Kidney capillary endothelial cell (primary cell): ENCODE measurements at regions not wholly inside any gene's neighbourhood (a gene's known extent, or its start where the extent isn't known, plus 50 kb on each side); places are given as distances from the start of the nearest gene placed in this dataset.

Source experiments
- DNase-seq: peaks from one replicate; pipeline ENCODE4 v3.0.0-alpha.2; 2018; ENCODE audit warnings: low spot score

DNA sequence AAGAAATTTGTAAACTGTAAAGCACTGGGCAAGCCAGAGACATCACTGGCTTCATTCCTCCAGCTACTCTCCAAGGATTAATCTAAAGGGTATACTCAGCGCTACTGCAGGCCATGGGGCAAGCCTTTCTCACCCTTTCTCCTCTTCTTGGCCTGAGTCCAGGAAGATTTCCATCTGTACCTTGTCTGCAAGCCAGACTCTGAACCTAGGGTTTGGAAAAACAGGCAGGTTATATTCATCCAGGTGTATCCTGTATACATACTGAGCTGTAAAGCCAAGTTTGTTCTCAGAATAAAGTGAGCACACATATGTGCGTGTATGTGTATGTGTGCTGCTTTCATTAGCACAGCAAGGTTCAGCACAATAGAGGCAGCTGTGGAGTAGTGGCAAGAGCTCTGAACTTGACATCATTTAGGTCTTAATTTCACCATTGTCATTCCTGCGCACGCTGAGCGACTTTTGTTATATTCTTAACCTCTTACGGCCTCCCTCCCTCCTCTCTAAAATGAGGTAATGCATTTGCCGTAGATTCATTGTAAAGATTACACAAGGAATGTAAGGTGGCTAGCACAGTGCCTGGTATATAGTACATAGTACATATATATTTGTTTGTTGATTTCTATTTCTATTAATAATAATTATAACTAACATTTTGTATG, 128.1 kb upstream of the JUN start:
- no peak for DNase-seq

DNA sequence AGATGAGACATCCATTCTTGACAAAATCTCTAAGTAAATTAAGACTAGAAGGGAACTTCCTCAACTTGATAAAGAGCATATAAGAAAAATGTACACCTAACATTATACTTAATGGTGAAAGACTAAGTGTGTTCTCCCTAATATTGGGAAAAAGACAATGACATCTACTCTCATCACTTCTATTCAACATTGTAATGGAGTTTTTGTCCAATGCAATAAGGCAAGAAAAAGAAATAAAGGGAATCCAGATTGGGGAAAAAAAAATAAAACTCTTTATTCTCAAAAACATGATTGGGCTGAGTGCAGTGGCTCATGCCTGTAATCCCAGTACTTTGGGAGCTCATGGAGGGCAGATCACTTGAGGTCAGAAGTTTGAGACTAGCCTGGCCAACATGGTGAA, 131.1 kb upstream of the JUN start:
- DNase-seq = no peak

DNA sequence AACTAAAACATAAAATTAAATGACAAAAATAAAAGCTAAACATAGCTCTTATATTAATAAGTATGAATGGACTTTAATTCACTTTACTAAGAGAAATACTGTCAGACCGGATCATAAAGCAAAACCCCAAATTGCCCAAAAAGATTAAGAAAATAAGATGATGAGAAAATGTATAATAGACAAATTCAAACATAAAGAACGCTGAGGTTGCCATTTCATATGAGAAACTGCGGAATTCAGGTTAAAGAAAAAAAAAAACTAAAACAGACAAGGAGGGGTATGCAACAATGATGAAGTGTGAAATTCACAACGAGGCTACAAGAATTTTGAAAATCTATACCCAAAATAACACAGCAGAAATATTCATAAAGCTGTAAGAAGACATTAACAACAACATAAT, 133.6 kb upstream of the JUN start:
- no peak for DNase-seq

DNA sequence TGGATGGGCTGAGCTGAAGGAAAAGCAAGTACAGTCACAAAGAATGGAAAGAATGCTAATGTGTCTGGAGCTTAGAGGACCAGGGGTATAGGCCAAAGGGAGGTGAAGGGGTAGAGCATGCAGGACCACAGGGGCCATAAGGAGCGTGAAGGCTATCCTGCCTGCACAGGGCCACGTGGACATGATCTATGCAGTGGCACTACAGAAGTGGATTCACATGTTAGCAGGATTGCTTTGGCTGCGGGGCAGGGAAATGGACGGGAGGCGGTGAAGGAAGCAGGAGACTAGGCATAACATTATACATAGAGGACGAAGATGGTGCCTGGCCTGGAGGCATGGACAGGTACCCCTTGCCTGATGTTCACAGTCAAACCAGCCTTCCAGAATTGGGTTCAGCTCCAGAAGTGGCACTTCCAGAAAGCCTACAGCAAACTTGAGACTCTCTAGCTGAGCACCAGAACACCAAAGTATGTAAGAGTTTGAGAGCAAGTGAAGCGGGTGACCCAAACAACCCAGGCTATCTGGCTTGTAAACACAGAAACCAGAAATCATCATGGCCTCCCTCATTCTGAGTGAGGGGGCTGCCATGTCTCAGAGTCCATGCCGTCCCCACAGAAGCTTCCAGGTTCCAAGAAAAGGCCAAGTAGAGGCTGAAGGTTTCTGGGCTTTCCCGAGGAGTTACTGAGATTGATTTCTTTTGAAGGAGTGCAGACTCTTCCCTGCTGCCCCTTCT, 135.5 kb upstream of the JUN start:
- DNase-seq = no peak

DNA sequence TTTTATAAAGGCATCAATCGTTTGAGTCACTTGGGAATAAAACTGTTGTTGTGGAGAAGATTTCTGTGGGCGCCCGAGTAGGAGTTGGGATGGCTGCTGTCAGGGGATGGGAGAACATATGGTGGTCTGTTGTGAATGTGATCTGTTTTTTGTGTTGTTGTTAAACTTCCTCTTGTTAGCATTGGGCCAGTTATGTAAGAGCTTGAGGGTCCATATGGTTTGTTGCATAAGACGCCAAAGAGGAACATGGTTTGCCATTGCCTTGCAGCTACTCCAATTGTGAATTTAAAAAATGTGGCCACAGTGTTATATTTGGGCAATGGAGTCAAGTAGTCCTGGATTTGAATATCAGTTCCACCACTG, 136.1 kb upstream of the JUN start:
- no peak for DNase-seq

DNA sequence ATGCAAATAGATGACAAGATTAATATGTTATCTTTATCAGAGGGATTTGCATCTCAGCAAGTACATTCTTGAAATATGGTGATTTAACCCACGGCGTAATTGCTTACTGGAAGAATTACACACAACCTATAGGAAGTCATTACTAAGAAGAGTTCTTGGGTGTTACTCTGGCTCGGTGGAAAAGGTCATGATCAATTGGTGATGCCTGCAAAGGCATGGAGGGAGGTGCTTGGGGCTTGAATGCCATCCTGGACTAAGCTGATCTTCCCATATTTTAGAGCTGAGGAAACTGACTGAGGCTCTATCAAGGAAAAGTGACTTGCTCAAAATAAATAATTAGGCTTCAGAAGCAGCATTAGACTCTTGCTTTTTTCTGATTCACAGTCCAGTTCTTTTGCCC, 137.5 kb upstream of the JUN start:
- no peak for DNase-seq

DNA sequence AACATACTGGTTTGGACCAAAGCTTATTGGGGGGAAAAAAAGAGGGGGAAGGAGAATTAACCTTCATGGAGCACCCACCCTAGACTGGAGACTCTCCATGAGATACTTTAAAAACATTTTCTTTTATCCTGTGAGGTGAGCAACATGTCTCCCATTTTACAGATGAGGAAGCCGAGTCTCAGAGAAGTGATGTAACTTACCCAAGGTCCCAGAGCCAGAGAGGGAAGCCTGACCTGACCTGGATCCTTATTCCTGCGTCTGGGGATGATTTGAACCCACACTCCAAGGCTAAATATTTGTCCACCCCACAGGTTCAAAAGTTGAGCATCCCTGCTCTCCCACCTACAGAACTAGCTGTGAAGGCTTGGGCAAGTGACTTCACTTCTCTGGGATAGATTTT, 137.9 kb upstream of the JUN start:
- DNase-seq = no peak

DNA sequence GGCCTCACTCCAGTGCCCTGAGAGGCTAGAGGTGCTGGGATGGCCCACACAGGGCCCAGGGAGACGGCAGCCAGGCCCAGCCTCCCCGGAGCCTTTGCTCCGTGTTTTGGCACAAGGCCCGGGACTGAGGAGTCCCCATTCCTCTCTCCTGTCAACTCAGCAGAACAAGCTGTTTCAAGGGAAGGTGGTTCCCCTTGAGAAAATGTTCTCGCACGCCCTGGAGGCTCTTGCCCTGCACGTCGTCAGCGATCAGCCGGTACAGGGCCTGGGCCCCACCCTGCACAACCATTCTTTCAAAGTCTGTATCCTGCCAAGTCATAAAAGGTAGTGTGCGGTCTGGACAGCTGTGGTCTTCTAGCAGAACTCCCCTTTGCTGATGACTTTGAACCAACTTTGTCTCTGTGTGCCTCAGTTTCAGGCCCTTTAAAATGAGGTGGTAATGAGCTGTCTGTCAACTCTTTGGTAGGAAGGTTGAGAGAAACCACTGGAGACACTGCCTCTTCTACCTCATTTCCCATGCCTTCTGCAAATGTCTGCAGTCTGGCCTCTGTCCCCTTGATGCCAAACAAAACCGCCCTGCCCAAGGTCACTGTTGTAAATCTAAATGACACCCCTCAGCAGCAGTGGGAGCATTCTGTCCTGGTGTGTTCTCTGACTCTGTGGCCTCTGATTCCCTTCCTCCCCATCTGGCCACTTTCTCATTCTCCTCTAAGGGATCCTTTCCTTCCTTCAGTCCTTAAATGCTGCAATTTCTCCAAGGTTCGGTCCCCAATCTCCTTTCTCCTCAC, 138.6 kb upstream of the JUN start:
- DNase-seq = no peak

DNA sequence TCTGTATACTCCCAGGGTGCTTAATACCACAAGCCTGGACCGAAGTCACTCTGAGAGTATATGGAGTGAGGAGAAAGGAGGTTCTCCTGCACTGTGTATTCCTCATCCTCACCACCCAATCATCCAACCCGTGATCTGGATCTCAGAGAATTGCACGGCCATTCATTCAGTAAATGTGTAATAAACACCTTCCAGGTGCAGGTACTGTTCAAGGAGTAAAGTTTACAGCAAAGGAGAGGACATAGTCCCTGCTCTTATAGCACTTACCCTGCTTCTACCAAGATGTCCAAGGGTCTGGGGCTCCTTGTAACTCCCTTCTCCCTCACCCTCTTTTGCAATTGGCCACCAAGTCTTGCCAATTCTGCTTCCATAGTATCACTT, 139.2 kb upstream of the JUN start:
- DNase-seq = no peak

DNA sequence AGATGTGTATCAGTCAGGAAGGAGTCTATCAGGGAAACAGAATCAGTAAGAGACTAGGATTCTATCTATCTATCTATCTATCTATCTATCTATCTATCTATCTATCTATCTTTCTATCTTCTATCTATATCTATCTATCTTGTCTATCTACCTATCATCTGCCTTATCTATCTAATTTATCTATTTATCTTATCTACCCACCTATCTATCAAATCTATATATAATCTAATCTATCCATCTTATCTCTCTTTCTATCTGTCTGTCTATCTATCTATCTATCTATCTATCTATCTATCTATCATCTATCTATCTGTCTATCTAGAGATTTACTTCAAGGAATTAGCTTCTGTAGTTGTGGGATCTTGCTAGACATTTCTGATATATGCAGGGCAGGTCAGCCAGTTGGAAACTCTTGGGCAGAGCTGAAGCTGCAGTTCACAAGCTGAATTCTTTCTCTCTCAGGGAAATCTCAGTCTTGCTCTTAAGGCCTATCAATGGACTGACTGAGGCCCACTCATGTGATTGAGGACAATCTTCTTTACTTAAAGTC, 140.2 kb upstream of the JUN start:
- DNase-seq = no peak

DNA sequence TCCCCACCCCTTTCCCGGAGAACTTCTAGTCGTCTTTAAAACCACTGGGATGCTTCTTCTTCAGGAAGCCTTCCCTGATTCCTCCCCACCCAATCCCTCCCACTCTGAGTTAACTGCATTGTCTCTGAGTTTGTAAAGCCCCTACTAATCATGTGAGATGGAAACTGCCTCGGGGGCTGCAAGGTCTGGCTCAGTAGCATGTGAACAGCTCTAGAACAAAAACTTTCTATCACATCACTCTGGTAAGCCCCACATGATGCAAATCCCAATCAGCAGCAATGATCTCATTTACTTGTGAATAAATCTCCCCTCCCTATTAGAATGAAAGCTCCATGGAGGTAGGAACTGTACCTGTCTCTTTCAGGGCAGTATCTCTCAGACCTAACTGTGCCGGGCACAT, 141.0 kb upstream of the JUN start:
- no peak for DNase-seq

DNA sequence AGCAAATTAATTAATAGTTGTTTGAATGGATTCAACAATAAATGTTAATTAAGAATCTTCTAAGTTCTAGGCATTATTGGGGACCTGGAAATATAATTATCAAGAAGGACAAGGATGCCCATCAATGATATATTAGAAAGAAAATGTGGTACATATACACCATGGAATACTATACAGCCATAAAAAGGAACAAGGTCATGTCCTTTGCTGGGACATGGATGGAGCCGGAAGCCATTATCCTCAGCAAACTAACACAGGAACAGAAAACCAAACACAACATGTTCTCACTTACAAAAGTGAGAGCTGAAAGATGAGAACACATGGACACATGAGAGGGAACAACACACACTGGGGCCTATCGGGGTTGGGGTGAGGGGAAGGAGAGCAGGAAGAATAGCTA, 141.4 kb upstream of the JUN start:
- DNase-seq = no peak

DNA sequence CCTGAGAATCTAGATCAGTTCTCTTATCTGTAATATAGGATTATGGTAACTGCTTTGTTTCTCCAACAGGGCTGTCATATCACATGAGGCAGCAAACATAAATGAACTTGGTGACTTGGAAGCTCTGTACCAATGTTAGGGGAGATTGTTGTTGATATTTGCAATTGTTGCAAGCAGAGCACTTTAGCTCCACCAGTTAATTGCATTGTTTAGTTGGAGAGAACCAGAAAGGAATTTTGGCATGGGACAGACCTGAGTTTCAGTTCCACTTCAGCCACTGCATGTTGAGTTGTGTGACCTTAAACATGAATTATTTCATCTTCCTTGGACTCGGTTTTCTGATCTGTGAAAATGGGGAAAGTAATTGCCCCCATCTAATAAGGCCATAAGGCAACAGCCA, 142.3 kb upstream of the JUN start:
- DNase-seq = no peak

DNA sequence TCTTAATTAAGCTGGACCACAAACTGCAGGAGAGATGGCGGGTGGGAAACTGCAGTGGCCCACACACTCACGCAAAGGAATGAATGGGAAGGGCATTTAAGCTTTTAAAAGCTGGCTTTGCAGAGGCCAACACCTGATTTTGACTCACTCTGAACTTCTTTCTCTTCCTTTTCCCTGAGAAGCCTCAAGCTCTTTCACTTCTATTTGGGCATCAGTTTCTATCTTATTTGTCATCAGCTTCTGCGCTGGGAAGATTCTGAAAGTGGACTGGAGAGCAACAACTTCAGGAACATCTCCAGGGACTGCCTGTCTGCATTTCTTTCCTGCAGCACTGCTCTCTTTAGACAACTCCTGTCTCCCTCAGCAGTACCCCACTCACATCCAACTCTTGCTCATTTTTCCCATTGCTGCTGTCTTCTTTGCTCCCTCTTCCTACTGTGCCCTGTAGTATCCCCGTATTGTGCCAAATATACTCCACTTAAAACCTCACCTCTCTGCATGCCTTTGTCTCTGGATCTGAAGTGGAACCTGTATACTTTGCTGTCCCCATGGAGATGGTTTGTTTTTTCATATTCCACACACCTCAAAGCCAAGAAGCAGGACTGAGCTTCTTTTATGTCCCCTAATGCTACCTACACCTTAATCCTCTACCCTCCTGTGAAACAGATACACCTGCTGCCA, 143.3 kb upstream of the JUN start:
- no peak for DNase-seq

DNA sequence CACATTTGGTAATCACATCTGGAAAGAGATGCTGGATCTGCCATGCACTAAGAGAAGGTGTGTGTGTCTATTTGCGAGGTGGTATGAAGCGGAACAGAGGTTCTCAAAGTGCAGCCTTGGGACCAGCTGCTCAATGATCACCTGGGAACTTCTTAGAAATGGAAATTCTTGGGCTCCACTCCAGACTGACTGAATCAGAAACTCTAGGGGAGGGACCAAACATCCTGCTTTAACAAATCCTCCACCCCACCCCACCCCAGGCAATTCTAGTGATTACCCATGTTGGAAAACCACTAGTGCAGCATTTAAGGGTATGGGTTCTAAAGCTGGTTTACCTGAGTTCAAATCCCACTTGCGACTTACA, 143.9 kb upstream of the JUN start:
- DNase-seq = no peak

DNA sequence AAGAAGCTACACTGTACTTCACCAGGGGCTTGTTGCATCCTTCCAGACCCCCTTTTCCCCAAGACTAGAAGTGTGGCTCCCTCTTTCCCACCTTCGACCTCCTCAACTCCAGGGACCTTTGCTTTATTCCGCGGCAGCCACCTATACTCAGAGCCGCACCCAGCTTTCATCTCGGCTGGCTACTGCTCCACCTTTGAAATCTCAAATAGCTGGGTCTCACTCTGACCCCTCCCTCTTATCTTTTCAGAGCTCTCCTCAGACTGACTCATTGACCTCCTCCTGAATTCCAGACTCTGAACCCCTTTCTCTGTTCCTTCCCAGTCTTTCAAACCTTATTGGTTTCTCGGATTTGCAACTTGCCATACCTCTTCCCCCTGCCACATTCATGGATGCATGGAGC, 144.7 kb upstream of the JUN start:
- no peak for DNase-seq

DNA sequence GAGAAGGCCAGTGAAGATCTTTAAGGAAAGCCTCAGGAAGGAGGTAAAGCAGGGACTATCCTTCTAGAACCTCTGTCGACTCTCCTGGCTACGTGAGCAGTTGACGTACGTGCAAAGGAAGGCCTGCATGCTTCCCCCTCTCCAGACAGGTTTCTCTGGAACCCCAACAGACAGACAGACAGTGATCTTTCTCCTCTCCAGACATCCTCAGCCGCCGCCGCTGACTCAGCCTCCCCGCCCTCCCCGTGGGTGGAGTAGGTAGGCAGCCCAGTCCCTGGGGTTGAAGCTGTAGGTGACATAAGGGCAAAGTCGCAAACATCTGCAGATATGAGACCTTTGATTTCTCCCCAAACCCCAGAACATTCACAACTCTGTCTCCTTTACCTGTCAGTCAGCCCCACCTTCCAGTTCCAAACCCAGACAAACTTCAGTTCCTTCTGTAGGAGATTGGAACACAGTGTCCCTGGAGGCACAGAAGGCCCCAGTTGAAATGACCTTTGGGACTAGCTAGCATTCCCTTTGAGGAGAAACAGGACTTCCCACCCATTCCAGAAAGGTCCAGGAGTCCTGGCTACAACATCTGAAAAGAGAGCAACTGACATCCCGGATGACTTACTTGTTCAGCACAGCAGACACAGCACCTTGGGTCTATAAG, 146.0 kb upstream of the JUN start:
- DNase-seq = no peak

DNA sequence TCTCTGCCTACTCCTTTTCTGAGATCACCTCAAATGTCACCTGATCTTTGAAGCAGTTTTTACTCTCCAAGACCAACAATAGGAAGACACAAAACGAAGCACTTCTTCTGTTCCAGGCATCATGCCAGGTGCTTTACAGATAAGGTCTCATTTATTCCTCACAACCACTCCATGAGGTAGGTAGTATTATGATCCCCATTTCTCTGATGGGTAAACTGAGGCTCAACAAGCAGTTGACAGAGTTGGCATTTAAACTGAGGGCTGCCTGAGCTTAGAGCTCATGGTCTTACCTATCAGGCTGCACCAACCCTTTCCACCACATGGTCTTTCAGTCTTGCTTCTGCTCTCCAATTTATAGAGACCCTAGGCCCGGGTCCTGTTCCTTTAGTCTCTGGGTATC, 147.2 kb upstream of the JUN start:
- no peak for DNase-seq

DNA sequence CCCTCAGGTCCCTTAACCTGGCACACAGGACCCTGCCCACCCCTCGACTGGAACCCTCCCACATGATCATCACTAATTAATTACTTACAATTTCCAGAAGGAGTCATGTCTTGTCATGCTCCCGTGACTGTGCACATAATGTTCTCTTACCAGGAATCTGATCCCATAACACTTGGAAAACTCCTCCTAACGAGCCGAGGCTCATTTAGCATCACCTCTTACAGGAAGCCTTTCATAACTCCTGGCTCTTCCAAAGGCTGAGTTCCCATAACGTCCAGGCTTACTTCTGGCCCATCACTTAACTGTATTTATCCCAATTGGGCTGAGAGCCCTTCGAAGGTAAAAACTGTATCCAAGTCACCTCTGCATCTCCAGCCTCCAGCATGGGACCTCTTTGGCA, 147.9 kb upstream of the JUN start:
- no peak for DNase-seq

DNA sequence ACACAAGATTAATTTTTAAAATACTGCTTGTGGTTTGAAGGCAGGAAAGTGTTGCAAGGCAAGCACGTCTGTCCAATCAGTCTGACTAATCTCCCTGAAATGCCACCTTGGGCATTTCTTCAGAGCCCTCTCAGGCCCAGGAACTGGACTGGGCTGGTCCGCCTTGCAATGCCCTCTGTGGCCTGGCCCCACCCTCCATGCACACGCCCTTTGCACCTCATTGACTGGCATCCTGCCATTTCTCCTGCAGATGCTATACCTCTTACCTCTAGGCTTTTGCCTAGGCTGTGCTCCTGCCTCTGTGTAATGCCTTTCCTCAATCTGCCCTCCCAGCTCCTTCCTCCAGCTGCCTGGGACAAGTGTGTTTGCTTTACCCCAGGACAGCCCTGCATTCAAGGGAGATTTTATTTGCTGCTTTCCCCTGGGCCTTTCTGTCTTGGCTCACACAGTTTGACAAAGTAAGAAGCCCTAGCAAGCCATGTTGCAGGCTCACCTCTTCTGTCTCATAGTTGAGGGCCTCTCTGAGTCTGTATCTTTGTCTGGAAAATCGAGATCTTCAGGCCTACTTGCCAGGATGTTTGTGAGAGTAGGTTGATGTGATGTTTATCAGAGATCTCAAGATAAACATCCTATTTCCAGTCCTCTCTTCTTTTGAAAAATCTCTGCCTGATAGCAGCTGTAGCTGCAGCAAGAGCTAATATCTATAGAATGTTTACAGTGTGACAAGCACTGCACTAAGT, 149.2 kb upstream of the JUN start:
- no peak for DNase-seq

DNA sequence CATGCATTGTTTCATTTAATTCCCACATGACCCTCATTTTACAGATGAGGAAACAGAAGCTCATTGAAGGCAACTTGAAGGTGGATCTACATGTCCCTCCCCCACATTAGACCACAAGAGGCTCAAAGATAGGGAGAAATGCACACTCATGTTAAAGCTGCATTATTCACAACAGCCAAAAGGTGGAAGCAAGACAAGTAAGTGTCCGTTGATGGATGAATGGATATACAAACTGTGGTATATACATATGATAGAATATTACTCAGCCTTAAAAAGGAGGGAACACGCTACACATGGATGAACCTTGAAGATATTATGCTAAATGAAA, 149.7 kb upstream of the JUN start:
- DNase-seq = no peak

DNA sequence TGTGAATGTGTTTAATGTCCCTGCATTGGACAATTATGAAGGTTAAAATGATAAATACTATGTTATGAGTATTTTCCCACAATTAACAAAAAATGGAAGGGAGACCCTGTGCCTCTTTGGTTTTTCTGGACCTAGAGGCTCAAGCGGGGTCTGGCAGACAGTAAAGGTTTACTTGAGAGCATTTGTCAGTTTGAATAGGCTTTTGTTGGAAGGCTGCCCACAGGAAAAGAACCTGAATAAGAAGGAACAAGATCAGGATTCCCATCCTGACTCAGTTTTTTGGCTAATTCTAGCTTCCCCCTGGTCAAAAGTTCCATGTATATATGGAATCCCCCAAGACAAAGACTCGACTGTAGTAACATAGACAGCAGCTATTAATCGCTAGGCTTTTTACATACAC, 150.9 kb upstream of the JUN start:
- DNase-seq = peak; percentile 12
